HEK293 (cell line): ENCODE measurements at regions not wholly inside any gene's neighbourhood (a gene's known extent, or its start where the extent isn't known, plus 50 kb on each side); places are given as distances from the start of the nearest gene placed in this dataset.

Source experiments
- CTCF ChIA-PET: fragments of 350-600 bp; formaldehyde crosslinking; extraction: SDS; loops from one replicate; lab custom pipeline; 2021; ENCODE audit warnings: antibody characterized with exemption; lab: Yijun Ruan, JAX
- POLR2A ChIA-PET: fragments of 300-600 bp; formaldehyde crosslinking; extraction: SDS; loops from one replicate; lab custom pipeline; 2020; ENCODE audit warnings: antibody characterized with exemption, inconsistent platforms; lab: Yijun Ruan, JAX
- H3K27ac ChIP-seq: fragments of 200-500 bp; sonication (Bioruptor generic); 2 replicates; pipeline ENCODE4 v1.5.1; 2014; ENCODE audit warnings: low read depth, low read length, control low read depth, inconsistent platforms; ENCODE audit errors: extremely low read depth
- H3K36me3 ChIP-seq, 2 experiments: fragments of 200-500 bp in 1 of 2; sonication (Bioruptor generic) in 1 of 2; 1 replicate in 1 of 2; 2 replicates in 1 of 2; pipeline ENCODE4 v1.5.1; 2014 to 2017; ENCODE audit warnings: inconsistent platforms in 2 of 2, low read length in 2 of 2; ENCODE audit not compliant: control insufficient read depth in 2 of 2, insufficient read depth in 1 of 2
- H3K4me1 ChIP-seq: fragments of 200-500 bp; sonication (Bioruptor generic); 2 replicates; pipeline ENCODE4 v1.5.1; 2014; ENCODE audit warnings: mild to moderate bottlenecking, low read length, inconsistent platforms; ENCODE audit not compliant: control insufficient read depth, insufficient read depth
- H3K4me3 ChIP-seq: 2 replicates; pipeline ENCODE4 v1.5.1; 2011; ENCODE audit warnings: low read depth, mild to moderate bottlenecking, control low read depth, low read length, moderate library complexity
- H3K9me3 ChIP-seq: fragments of 200-500 bp; sonication (Bioruptor generic); 2 replicates; pipeline ENCODE4 v1.5.1; 2014; ENCODE audit warnings: low read depth, low read length, inconsistent platforms; ENCODE audit not compliant: control insufficient read depth, insufficient read depth
- AEBP2 ChIP-seq: fragments of 450-650 bp; formaldehyde crosslinking; IDR thresholded peaks from 2 replicates; pipeline ENCODE4 v1.5.1; 2016; ENCODE audit warnings: missing biosample characterization, missing genetic modification characterization, borderline replicate concordance
- GLI2 ChIP-seq: fragments of 450-650 bp; formaldehyde crosslinking; IDR thresholded peaks from 2 replicates; pipeline ENCODE4; 2017; ENCODE audit warnings: missing biosample characterization, missing genetic modification characterization, low read depth, borderline replicate concordance
- KLF8 ChIP-seq: fragments of 450-650 bp; formaldehyde crosslinking; IDR thresholded peaks from 2 replicates; pipeline ENCODE4 v1.5.1; 2016; ENCODE audit warnings: missing biosample characterization, missing genetic modification characterization
- PRDM10 ChIP-seq: fragments of 450-650 bp; formaldehyde crosslinking; IDR thresholded peaks from 2 replicates; pipeline ENCODE4 v1.5.1; 2016; ENCODE audit warnings: missing biosample characterization, missing genetic modification characterization
- WT1 ChIP-seq: fragments of 450-650 bp; formaldehyde crosslinking; IDR thresholded peaks from 2 replicates; pipeline ENCODE4 v1.5.1; 2016; ENCODE audit warnings: missing biosample characterization, missing genetic modification characterization
- ZBTB20 ChIP-seq: fragments of 450-650 bp; formaldehyde crosslinking; IDR thresholded peaks from 2 replicates; pipeline ENCODE4 v1.5.1; 2016; ENCODE audit warnings: missing biosample characterization, missing genetic modification characterization
- ZFP3 ChIP-seq: fragments of 450-650 bp; formaldehyde crosslinking; IDR thresholded peaks from 2 replicates; pipeline ENCODE4 v1.5.1; 2016; ENCODE audit warnings: low read depth, missing biosample characterization, missing genetic modification characterization
- ZIC2 ChIP-seq: fragments of 450-650 bp; formaldehyde crosslinking; IDR thresholded peaks from 2 replicates; pipeline ENCODE4 v1.5.1; 2016; ENCODE audit warnings: missing biosample characterization, missing genetic modification characterization
- ZNF174 ChIP-seq: fragments of 450-650 bp; formaldehyde crosslinking; IDR thresholded peaks from 2 replicates; pipeline ENCODE4 v1.5.0; 2017; ENCODE audit warnings: missing biosample characterization, mild to moderate bottlenecking, missing genetic modification characterization
- ZNF202 ChIP-seq: fragments of 450-650 bp; formaldehyde crosslinking; IDR thresholded peaks from 2 replicates; pipeline ENCODE4 v1.5.1; 2016; ENCODE audit warnings: missing biosample characterization, missing genetic modification characterization, borderline replicate concordance
- ZNF280C ChIP-seq: fragments of 450-650 bp; formaldehyde crosslinking; IDR thresholded peaks from 2 replicates; pipeline ENCODE4 v1.5.1; 2016; ENCODE audit warnings: missing biosample characterization, missing genetic modification characterization
- ZNF311 ChIP-seq: fragments of 450-650 bp; formaldehyde crosslinking; IDR thresholded peaks from 2 replicates; pipeline ENCODE4 v1.5.1; 2017; ENCODE audit warnings: missing biosample characterization, missing genetic modification characterization, borderline replicate concordance
- ZNF354C ChIP-seq: fragments of 450-650 bp; formaldehyde crosslinking; IDR thresholded peaks from 2 replicates; pipeline ENCODE4 v1.5.1; 2016; ENCODE audit warnings: missing biosample characterization, missing genetic modification characterization, low read depth, borderline replicate concordance
- ZNF394 ChIP-seq: fragments of 450-650 bp; formaldehyde crosslinking; IDR thresholded peaks from 2 replicates; pipeline ENCODE4 v1.5.1; 2016; ENCODE audit warnings: missing biosample characterization, missing genetic modification characterization, mild to moderate bottlenecking, moderate library complexity, borderline replicate concordance
- ZNF530 ChIP-seq: fragments of 450-650 bp; formaldehyde crosslinking; IDR thresholded peaks from 2 replicates; pipeline ENCODE4 v1.5.1; 2016; ENCODE audit warnings: low read depth, missing biosample characterization, missing genetic modification characterization
- ZNF558 ChIP-seq: fragments of 450-650 bp; formaldehyde crosslinking; IDR thresholded peaks from 2 replicates; pipeline ENCODE4 v1.5.1; 2016; ENCODE audit warnings: missing biosample characterization, missing genetic modification characterization
- ZNF610 ChIP-seq: fragments of 450-650 bp; formaldehyde crosslinking; IDR thresholded peaks from 2 replicates; pipeline ENCODE4 v1.5.1; 2016; ENCODE audit warnings: missing biosample characterization, missing genetic modification characterization, borderline replicate concordance
- ZNF626 ChIP-seq: fragments of 450-650 bp; sonication (Bioruptor Pico); formaldehyde crosslinking; IDR thresholded peaks from 2 replicates; pipeline ENCODE4 v1.5.1; 2018; ENCODE audit warnings: missing biosample characterization, missing genetic modification characterization, inconsistent platforms
- ZNF658 ChIP-seq: fragments of 450-650 bp; formaldehyde crosslinking; IDR thresholded peaks from 2 replicates; pipeline ENCODE4; 2016; ENCODE audit warnings: missing biosample characterization, missing genetic modification characterization
- ZNF664 ChIP-seq: fragments of 450-650 bp; formaldehyde crosslinking; IDR thresholded peaks from 2 replicates; pipeline ENCODE4 v1.5.1; 2016; ENCODE audit warnings: missing biosample characterization, missing genetic modification characterization
- ZNF777 ChIP-seq: fragments of 450-650 bp; formaldehyde crosslinking; IDR thresholded peaks from 2 replicates; pipeline ENCODE4 v1.5.1; 2017; ENCODE audit warnings: missing biosample characterization, missing genetic modification characterization, borderline replicate concordance
- ZNF837 ChIP-seq: fragments of 450-650 bp; formaldehyde crosslinking; IDR thresholded peaks from 2 replicates; pipeline ENCODE4 v1.5.1; 2016; ENCODE audit warnings: missing biosample characterization, missing genetic modification characterization

GRCh38 chr5:61994171-61994570 is 311.8 kb upstream of the KIF2A start:
- ChIA-PET POLR2A (no interaction called here), CTCF (no interaction called here)
- H3K4me3 ChIP-seq, result no peak overlapping the region
- no peaks in the 10 kb centered on the region for H3K9me3 ChIP-seq
- TF ChIP-seq AEBP2 (tag by site-specific recombination) (no peak), GLI2 (no peak), ZNF530 (tag by site-specific recombination) (no peak), ZNF664 (tag by site-specific recombination) (no peak), ZNF777 (tag by site-specific recombination) (no peak), ZNF311 (tag by site-specific recombination) (no peak), ZNF202 (tag by site-specific recombination) (no peak), ZNF280C (tag by site-specific recombination) (no peak), ZNF174 (tag by site-specific recombination) (no peak)
- no peaks in the 10 kb centered on the region for H3K36me3 ChIP-seq
- no peak overlapping the region for H3K27ac ChIP-seq
- no peaks in the 10 kb centered on the region for H3K4me1 ChIP-seq

- CTCF ChIA-PET, result interaction anchor here (0.7 kb wide), 1 partner anchor 965 kb away, joined by 3 read pairs; no protein-coding TSS in a partner anchor
- POLR2A ChIA-PET, result no interaction called here
- no peak overlapping the region for H3K27ac ChIP-seq
- no peak overlapping the region for H3K4me3 ChIP-seq
- H3K36me3 ChIP-seq, result no peaks in the 10 kb centered on the region
- no peak for TF ChIP-seq ZNF354C (tag by site-specific recombination)
- no peak for TF ChIP-seq ZIC2 (tag by site-specific recombination)
- TF ChIP-seq ZNF626 (tag by site-specific recombination), result no peak
- TF ChIP-seq KLF8, result no peak
- TF ChIP-seq ZNF610 (tag by site-specific recombination), result no peak
- no peak for TF ChIP-seq WT1
- no peak for TF ChIP-seq ZNF658 (tag by site-specific recombination)
- no peak for TF ChIP-seq ZBTB20 (tag by site-specific recombination)
- no peak for TF ChIP-seq ZNF394 (tag by site-specific recombination)
- no peak for TF ChIP-seq ZNF558 (tag by site-specific recombination)
- TF ChIP-seq ZNF837 (tag by site-specific recombination), result no peak
- no peak for TF ChIP-seq PRDM10 (tag by site-specific recombination)
- TF ChIP-seq ZFP3, result no peak
- H3K4me1 ChIP-seq, result no peaks in the 10 kb centered on the region
- H3K9me3 ChIP-seq, result no peaks in the 10 kb centered on the region
Measured at GRCh38 chr5:61995486-61995885, 310.5 kb upstream of the KIF2A start.
